Tibial nerve (tissue), 4 donors: ENCODE measurements at regions not wholly inside any gene's neighbourhood (a gene's known extent, or its start where the extent isn't known, plus 50 kb on each side); places are given as distances from the start of the nearest gene placed in this dataset.

ENCODE experiments used
- DNase-seq, 2 donors: peaks; one replicate each; pipeline ENCODE4 v3.0.0-alpha.2; 2019; ENCODE audit warnings: low spot score in 2 of 2
- H3K27ac ChIP-seq, 4 donors: fragments of 200-600 bp; sonication (generic) in 3 of 4; one replicate each; pipeline ENCODE4 v1.5.1; 2017 to 2019; ENCODE audit warnings: mild to moderate bottlenecking in 1 of 4
- H3K27me3 ChIP-seq, 2 donors: fragments of 200-600 bp; sonication (generic) in 1 of 2; one replicate each; pipeline versions ENCODE4 v1.5.1 to v1.6.0; 2017 to 2019
- H3K36me3 ChIP-seq, 3 donors: fragments of 200-600 bp; sonication (generic); one replicate each; pipeline ENCODE4 v1.5.1; 2018 to 2019
- H3K4me1 ChIP-seq, 4 donors: fragments of 200-600 bp; sonication (generic) in 3 of 4; one replicate each; pipeline ENCODE4 v1.5.1; 2017 to 2019
- H3K4me3 ChIP-seq, 4 donors: fragments of 200-600 bp; sonication (generic) in 3 of 4; one replicate each; pipeline ENCODE4 v1.5.1; 2017 to 2019; ENCODE audit warnings: mild to moderate bottlenecking in 1 of 4, moderate library complexity in 1 of 4
- H3K9me3 ChIP-seq, 4 donors: fragments of 200-600 bp; sonication (generic) in 3 of 4; one replicate each; pipeline ENCODE4 v1.5.1; 2017 to 2019
- EP300 ChIP-seq, 2 donors: sonication (generic); formaldehyde crosslinking; IDR thresholded peaks; one replicate each; pipeline ENCODE4 v1.6.1; 2017; ENCODE audit warnings: antibody characterized with exemption in 2 of 2, mild to moderate bottlenecking in 1 of 2
- POLR2A ChIP-seq, 2 donors: fragments of 450-650 bp; IDR thresholded peaks; one replicate each; pipeline ENCODE4 v1.6.1; 2017; ENCODE audit warnings: antibody characterized with exemption in 2 of 2, mild to moderate bottlenecking in 2 of 2, moderate library complexity in 2 of 2
- WGBS, 2 donors: methylation state at CpG; one replicate each; pipeline ENCODE4 v1.1.5; 2018; 5-methylcytosine and 5-hydroxymethylcytosine counted together
- TF ChIP-seq, protein P1 (sequence below), 5 experiments: fragments of 200-600 bp in 3 of 5; fragments of 450-650 bp in 2 of 5; sonication (generic) in 3 of 5; IDR thresholded peaks; one replicate each; pipeline ENCODE4 v1.5.1; 2016 to 2019; ENCODE audit warnings: antibody characterized with exemption in 5 of 5, mild to moderate bottlenecking in 3 of 5, moderate library complexity in 2 of 5

DNA sequence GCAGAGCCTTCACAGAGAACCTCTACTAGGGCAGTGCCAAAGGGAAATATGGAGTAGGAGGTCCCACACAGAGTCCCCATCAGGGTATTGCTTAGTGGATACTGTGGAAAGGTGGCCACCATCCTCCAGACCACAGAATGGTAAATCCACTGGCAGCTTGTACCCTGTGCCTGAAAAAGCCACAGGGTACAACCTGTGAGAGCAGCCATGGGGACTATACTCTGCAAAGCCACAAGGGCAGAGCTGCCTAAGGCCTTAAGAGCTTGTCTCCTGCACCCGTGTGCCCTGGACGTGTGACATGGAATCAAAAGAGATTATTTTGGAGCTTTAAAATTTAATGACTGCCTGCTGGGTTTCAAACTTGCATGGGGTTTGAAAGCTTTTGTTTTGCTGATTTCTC is 118.0 kb upstream of the SEC14L1 start:
- Histone ChIP-seq H3K4me3 (no peak overlapping the region), H3K27me3 (peaks cover 0 to 5% of the 10 kb centered on the region in 2 donors), H3K4me1 (no peaks in the 10 kb centered on the region), H3K9me3 (peaks cover 0 to 37% (median 0%) of the 10 kb centered on the region in 4 donors), H3K36me3 (no peaks in the 10 kb centered on the region), H3K27ac (no peak overlapping the region)
- 54 to 76% methylated on average over 2 of the region's 2 CpGs for WGBS, 2 donors
- no peak for TF ChIP-seq EP300 (IDR thresholded peaks at IDR 0.05)
- no peak for TF ChIP-seq POLR2A (IDR thresholded peaks at IDR 0.05)
- TF ChIP-seq, protein P1, sequence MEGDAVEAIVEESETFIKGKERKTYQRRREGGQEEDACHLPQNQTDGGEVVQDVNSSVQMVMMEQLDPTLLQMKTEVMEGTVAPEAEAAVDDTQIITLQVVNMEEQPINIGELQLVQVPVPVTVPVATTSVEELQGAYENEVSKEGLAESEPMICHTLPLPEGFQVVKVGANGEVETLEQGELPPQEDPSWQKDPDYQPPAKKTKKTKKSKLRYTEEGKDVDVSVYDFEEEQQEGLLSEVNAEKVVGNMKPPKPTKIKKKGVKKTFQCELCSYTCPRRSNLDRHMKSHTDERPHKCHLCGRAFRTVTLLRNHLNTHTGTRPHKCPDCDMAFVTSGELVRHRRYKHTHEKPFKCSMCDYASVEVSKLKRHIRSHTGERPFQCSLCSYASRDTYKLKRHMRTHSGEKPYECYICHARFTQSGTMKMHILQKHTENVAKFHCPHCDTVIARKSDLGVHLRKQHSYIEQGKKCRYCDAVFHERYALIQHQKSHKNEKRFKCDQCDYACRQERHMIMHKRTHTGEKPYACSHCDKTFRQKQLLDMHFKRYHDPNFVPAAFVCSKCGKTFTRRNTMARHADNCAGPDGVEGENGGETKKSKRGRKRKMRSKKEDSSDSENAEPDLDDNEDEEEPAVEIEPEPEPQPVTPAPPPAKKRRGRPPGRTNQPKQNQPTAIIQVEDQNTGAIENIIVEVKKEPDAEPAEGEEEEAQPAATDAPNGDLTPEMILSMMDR (IDR thresholded peaks at IDR 0.05): no peak
- DNase-seq: no peak

DNA sequence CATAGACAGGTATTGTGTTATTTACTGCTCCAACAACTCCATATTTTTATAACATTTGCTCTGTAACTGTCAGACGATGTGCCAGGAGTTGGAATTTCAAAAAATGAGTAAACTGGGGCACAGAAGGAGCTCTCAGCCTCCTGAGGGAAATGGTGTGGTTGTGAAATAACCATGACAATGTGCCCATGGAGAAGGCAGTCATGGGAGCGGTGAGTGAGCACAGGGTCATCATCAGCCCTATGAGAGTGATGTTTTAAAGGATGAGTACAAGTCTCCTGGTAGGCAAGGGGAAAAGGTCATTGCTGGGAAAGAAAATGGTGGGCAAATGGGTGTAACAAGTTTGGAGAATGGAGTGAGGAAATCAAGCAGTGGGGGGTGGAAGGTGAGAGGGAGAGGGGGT is 115.0 kb upstream of the SEC14L1 start:
- no peaks in the 10 kb centered on the region for H3K36me3 ChIP-seq
- no peak for TF ChIP-seq POLR2A (IDR thresholded peaks at IDR 0.05)
- no peak for TF ChIP-seq EP300 (IDR thresholded peaks at IDR 0.05)
- TF ChIP-seq, protein P1 (IDR thresholded peaks at IDR 0.05): no peak
- H3K27ac ChIP-seq: no peak overlapping the region
- WGBS, 2 donors: 75 to 76% methylated on average over 2 of the region's 2 CpGs
- no peak overlapping the region for H3K4me3 ChIP-seq
- H3K4me1 ChIP-seq: no peaks in the 10 kb centered on the region
- no peak for DNase-seq
- peaks cover 0 to 5% of the 10 kb centered on the region in 2 donors for H3K27me3 ChIP-seq
- H3K9me3 ChIP-seq: peaks cover 0 to 42% (median 0%) of the 10 kb centered on the region in 4 donors

DNA sequence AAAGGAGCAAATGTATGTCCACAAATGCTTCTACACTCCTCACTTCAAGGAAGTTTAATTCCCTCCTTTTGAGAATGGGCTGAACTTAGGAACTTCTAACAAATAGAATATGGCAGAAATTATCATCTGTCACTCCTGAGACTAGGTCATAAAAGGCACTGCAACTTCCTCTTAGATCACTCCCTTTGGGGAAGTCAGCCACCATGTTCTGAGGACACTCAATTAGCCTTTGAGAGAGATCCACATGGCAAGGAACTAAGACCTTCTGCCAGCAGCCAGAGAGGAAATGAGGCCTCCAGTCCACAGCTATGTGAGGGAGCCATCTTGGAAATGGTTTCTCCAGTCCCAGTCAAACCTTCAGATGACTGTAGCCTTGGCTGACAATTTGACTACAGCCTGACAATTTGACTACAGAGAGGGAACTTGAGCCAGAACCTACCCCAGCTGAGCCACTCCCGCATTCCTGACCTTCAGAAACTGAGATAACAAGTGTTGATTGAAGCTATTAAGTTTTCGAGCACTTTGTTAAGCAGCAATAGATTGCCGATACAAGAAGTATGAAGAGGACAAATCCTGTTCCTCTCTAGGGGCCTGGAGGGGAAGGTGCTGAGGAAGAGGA is 113.4 kb upstream of the SEC14L1 start:
- Histone ChIP-seq H3K9me3 (peaks cover 0 to 41% (median 0%) of the 10 kb centered on the region in 4 donors), H3K36me3 (peaks cover 0 to 5% (median 0%) of the 10 kb centered on the region in 3 donors), H3K4me3 (no peak overlapping the region), H3K27ac (no peak overlapping the region), H3K4me1 (no peaks in the 10 kb centered on the region), H3K27me3 (peaks cover 0 to 5% of the 10 kb centered on the region in 2 donors)
- DNase-seq: no peak
- WGBS, 2 donors: 86 to 90% methylated on average over 3 of the region's 3 CpGs
- TF ChIP-seq, protein P1 (IDR thresholded peaks at IDR 0.05): no peak
- TF ChIP-seq POLR2A (IDR thresholded peaks at IDR 0.05) (no peak), EP300 (IDR thresholded peaks at IDR 0.05) (no peak)

DNA sequence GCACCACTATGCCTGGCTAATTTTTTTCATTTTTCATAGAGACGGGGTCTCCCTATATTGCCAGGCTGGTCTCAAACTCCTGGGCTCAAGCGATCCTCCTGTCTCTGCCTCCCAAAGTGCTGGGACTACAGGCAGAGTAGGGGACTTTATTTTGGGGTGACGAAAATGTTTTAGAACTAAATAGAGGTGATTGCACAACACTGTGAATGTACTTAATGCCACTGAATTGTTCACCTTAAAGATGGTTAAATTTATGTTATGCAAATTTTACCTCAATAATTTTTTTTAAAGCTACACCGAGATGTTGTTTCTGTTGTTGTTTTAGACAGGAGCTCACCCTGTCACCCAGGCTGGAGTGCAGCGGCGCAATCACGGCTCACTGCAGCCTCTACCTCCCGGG is 111.9 kb upstream of the SEC14L1 start:
- H3K4me1 ChIP-seq: no peaks in the 10 kb centered on the region
- peaks cover 0 to 12% of the 10 kb centered on the region in 2 donors for H3K27me3 ChIP-seq
- no peak overlapping the region for H3K27ac ChIP-seq
- TF ChIP-seq, protein P1 (IDR thresholded peaks at IDR 0.05): no peak
- TF ChIP-seq POLR2A (IDR thresholded peaks at IDR 0.05) (no peak), EP300 (IDR thresholded peaks at IDR 0.05) (no peak)
- DNase-seq: no peak
- WGBS, 2 donors: 89 to 94% methylated on average over 8 of the region's 8 CpGs
- no peak overlapping the region for H3K4me3 ChIP-seq
- H3K9me3 ChIP-seq: peaks cover 0 to 41% (median 0%) of the 10 kb centered on the region in 4 donors
- peaks cover 0 to 5% (median 0%) of the 10 kb centered on the region in 3 donors for H3K36me3 ChIP-seq

DNA sequence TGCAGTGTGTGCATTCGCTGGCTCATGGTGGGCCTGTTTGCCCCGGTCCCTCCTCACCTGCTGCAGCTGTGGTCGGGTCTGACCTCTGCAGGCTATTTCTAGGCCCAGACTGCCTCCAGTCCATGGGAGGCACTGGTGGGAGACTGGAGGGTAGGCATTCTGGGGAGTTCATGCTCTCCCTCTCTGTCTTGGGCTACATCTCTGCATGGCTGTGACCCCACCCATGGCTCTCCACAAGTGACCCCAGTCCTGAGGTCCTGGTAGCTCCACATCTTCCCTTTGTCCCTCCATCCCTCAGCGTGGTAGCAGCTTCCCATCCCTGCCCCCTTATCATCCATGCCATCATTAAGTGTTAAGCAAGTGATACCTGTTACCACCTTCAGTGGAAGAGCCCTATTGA is 107.8 kb upstream of the SEC14L1 start:
- Histone ChIP-seq H3K36me3 (peaks cover 0 to 5% (median 0%) of the 10 kb centered on the region in 3 donors), H3K27ac (no peak overlapping the region), H3K9me3 (peaks cover 0 to 25% (median 0%) of the 10 kb centered on the region in 4 donors), H3K4me1 (no peaks in the 10 kb centered on the region), H3K27me3 (peaks cover 0 to 42% of the 10 kb centered on the region in 2 donors), H3K4me3 (no peak overlapping the region)
- no peak for DNase-seq
- TF ChIP-seq POLR2A (IDR thresholded peaks at IDR 0.05): no peak
- TF ChIP-seq, protein P1 (IDR thresholded peaks at IDR 0.05): no peak
- no peak for TF ChIP-seq EP300 (IDR thresholded peaks at IDR 0.05)
- 86 to 89% methylated on average over 2 to 4 of the region's 4 CpGs for WGBS, 2 donors
